Endothelial cell (in vitro differentiated cells): ENCODE measurements at regions not wholly inside any gene's neighbourhood (a gene's known extent, or its start where the extent isn't known, plus 50 kb on each side); places are given as distances from the start of the nearest gene placed in this dataset.

Experiments
- DNase-seq: peaks from one replicate; pipeline ENCODE4 v3.0.0; 2021; ENCODE audit warnings: low spot score
- H3K27ac Mint-ChIP-seq: one replicate; pipeline ENCODE4 v1.8.0; 2021; ENCODE audit warnings: mixed read lengths, inconsistent platforms; ENCODE audit not compliant: unreplicated experiment
- H3K27me3 Mint-ChIP-seq: one replicate; pipeline ENCODE4 v1.8.0; 2021; ENCODE audit warnings: mild to moderate bottlenecking, moderate library complexity, mixed read lengths, inconsistent platforms; ENCODE audit not compliant: unreplicated experiment
- H3K36me3 Mint-ChIP-seq: one replicate; pipeline ENCODE4 v1.8.0; 2021; ENCODE audit warnings: mild to moderate bottlenecking, low read depth, mixed read lengths, inconsistent platforms; ENCODE audit not compliant: unreplicated experiment
- H3K4me1 Mint-ChIP-seq: one replicate; pipeline ENCODE4 v1.8.0; 2021; ENCODE audit warnings: mild to moderate bottlenecking, mixed read lengths, inconsistent platforms; ENCODE audit not compliant: unreplicated experiment
- H3K4me3 Mint-ChIP-seq: one replicate; pipeline ENCODE4 v1.8.0; 2021; ENCODE audit warnings: mild to moderate bottlenecking, mixed read lengths, inconsistent platforms; ENCODE audit not compliant: unreplicated experiment
- H3K9me3 Mint-ChIP-seq: one replicate; pipeline ENCODE4 v1.8.0; 2021; ENCODE audit warnings: mixed read lengths, inconsistent platforms; ENCODE audit not compliant: unreplicated experiment
- TF ChIP-seq, protein P1 (sequence below): fragments of 200-600 bp; sonication (generic); IDR thresholded peaks from one replicate; pipeline ENCODE4 v1.5.0; 2021; ENCODE audit warnings: antibody characterized with exemption; ENCODE audit not compliant: unreplicated experiment

DNA sequence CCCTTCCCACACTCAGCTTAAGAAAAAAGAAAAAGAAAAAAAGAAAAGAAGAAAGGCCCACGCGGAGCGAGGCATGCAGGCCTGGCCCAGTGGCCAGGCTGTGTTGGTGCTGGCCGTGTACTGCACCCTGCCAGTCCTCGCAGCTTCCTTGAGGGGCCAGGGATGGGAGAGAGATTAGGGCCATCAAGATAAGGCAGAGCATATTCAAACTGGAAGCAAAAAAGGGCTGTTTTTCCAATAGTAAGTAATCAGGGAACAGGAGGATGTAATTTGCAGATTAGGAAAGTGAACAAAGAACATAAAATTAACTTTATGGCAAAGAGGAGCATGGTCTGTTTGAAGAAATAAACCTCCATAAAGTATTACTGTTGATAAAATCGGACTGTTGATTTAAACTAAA, 319.6 kb upstream of the CLINT1 start:
- H3K4me1 Mint-ChIP-seq: peaks cover 20% of the 10 kb centered on the region
- H3K27me3 Mint-ChIP-seq: peaks cover 4% of the 10 kb centered on the region
- no peak overlapping the region for H3K4me3 Mint-ChIP-seq
- TF ChIP-seq, protein P1, sequence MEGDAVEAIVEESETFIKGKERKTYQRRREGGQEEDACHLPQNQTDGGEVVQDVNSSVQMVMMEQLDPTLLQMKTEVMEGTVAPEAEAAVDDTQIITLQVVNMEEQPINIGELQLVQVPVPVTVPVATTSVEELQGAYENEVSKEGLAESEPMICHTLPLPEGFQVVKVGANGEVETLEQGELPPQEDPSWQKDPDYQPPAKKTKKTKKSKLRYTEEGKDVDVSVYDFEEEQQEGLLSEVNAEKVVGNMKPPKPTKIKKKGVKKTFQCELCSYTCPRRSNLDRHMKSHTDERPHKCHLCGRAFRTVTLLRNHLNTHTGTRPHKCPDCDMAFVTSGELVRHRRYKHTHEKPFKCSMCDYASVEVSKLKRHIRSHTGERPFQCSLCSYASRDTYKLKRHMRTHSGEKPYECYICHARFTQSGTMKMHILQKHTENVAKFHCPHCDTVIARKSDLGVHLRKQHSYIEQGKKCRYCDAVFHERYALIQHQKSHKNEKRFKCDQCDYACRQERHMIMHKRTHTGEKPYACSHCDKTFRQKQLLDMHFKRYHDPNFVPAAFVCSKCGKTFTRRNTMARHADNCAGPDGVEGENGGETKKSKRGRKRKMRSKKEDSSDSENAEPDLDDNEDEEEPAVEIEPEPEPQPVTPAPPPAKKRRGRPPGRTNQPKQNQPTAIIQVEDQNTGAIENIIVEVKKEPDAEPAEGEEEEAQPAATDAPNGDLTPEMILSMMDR: no peak
- no peaks in the 10 kb centered on the region for H3K36me3 Mint-ChIP-seq
- no peak overlapping the region for H3K27ac Mint-ChIP-seq
- no peaks in the 10 kb centered on the region for H3K9me3 Mint-ChIP-seq
- no peak for DNase-seq

DNA sequence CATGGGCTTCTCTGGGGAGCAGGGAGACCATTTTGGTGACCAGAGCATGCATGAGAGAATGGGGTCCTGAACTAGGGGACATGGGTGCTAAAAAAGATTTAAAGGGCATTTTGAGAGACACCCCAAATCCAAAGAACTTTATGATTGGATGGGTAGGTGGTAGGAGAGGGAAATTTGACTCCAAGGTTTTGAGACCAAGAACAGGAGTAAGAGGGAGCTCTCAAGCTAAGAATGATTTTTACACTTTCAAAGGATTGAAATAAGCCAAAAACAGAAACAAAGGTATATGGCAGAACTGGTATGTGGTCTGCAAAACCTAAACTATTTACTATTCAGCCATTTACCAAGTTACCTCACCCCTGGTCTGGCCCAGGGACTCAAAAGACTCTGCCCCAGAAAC, 318.2 kb upstream of the CLINT1 start:
- Mint-ChIP-seq H3K4me1 (peaks cover 20% of the 10 kb centered on the region), H3K27ac (no peak overlapping the region), H3K4me3 (no peak overlapping the region), H3K36me3 (no peaks in the 10 kb centered on the region), H3K27me3 (peaks cover 4% of the 10 kb centered on the region), H3K9me3 (no peaks in the 10 kb centered on the region)
- DNase-seq: no peak
- TF ChIP-seq, protein P1: no peak

DNA sequence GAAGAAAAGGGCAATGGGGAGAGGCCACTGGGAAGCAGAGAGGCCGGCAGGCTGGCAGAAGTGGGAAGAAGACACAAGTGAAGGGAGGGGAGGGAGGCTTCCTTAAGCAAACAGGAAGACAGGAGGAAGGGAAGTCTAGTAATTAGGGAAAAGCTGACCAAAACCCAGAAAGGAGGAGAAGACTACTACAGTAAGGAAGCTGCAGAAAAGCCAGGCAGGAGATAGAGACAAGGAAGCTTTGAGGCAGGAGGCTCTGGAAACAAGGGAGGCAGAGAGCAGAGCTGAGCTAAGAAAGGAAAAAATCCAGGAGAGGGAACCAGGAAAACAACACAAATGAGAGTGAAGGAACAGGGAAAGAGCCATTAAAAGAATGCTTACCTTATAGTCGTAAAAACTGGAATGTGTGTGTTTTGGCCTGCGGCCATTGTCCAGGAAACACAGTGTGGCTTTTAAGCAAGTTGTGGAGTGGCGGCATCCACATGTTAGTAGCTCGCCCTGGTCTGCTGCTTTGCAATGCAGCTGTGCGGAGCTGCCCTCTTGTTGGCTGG, 317.1 kb upstream of the CLINT1 start:
- peak overlapping the region; percentile 32 for H3K27ac Mint-ChIP-seq
- TF ChIP-seq, protein P1: no peak
- H3K9me3 Mint-ChIP-seq: no peaks in the 10 kb centered on the region

DNA sequence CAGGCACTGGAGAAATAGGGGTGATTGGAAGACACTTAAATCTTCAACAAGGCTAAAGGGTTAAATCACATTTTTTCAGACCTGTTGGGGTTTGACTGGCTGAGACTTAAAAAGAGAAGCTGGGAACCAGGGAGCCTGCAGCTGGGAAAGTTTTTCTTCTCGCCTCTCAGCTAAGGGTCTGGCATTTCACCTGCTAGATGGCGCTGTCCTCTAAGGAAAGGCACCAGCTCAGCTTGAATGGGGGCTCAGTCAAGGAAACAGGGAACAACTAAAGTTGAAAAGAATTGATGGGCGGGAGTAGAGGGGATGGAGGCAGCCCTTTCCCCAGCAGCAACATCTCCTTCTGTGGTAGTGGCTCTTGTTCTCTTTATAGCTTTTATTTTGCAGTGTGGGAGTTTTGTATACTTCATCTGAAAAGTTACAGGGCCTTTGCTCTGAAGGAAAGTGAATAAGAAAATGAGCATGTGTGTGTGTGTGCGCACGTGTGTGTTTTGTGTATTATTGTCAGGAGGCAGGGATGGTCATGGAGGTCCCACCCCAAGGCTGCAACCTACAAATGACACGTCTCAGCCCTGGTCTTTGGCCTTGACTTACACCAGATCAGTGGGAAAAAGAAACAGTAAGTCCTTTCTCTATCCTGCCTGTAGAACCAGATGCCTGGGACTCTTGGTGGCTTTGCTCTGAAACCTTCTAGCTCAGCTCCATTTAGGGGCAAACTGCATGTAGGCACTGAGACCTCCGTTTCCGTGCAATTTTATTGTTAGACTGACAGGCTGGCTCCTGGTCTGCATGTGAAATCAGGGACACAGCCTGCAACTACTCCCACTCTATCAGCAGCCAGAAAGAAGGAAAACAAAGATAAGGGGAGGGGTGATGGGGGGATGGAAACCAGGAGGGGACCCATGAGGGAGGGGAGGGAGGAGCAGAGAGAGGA, 316.2 kb upstream of the CLINT1 start:
- DNase-seq: peak; percentile 80
- Mint-ChIP-seq H3K36me3 (no peaks in the 10 kb centered on the region), H3K9me3 (no peaks in the 10 kb centered on the region), H3K4me3 (no peak overlapping the region), H3K27ac (no peak overlapping the region), H3K4me1 (peaks cover 25% of the 10 kb centered on the region), H3K27me3 (peaks cover 6% of the 10 kb centered on the region)
- TF ChIP-seq, protein P1: peak; percentile 53

More for the DNA sequence above, 317.1 kb upstream of the CLINT1 start:
- no peak overlapping the region for H3K4me3 Mint-ChIP-seq
- H3K27me3 Mint-ChIP-seq: peaks cover 5% of the 10 kb centered on the region
- H3K36me3 Mint-ChIP-seq: no peaks in the 10 kb centered on the region
- H3K4me1 Mint-ChIP-seq: peaks cover 22% of the 10 kb centered on the region
- no peak for DNase-seq

DNA sequence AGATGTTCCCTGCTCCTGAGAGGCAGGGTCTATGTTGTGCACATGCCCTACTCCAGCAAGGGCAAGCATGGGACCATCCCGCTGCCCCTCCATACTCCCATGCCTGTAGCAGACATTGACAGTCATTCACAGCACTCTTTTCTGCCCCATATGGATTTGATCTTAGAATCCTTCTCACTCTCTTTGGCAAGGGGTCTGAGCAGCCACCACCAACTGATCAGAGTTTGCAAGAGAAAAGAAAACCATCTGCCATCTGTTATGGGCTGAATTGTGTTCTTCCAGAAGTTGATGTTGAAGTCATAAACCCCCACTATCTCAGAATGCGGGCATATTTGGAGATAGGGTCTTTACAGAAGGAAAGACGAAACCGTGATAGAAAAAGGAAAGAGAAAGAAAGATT, 315.1 kb upstream of the CLINT1 start:
- Mint-ChIP-seq H3K4me3 (no peak overlapping the region), H3K27me3 (peaks cover 6% of the 10 kb centered on the region), H3K27ac (no peak overlapping the region), H3K36me3 (no peaks in the 10 kb centered on the region), H3K9me3 (no peaks in the 10 kb centered on the region), H3K4me1 (peaks cover 25% of the 10 kb centered on the region)
- TF ChIP-seq, protein P1: no peak
- no peak for DNase-seq
